PC-3 (cell line): ENCODE measurements at regions not wholly inside any gene's neighbourhood (a gene's known extent, or its start where the extent isn't known, plus 50 kb on each side); places are given as distances from the start of the nearest gene placed in this dataset.

Source experiments
- ATAC-seq: fragments of 200-7000 bp; cut with Tn5 transposase; 2 replicates; pipeline ENCODE4 v1.9.1; 2020; ENCODE audit warnings: mild to moderate bottlenecking, moderate library complexity
- BruUV-seq: library from RNA; stranded (reverse); fragments of 400-500 nt; replicated peaks from 2 replicates; lab custom pipeline; 2021; lab: Mats Ljungman, UMichigan
- CTCF ChIA-PET: fragments of 300-600 bp; sonication (Branson Sonifier 250); formaldehyde crosslinking; loops from one replicate; lab custom pipeline; 2022; ENCODE audit warnings: antibody characterized with exemption; lab: Charles Lee
- POLR2A ChIA-PET: fragments of 300-600 bp; sonication (Branson Sonifier 250); formaldehyde crosslinking; loops from one replicate; lab custom pipeline; 2022; ENCODE audit warnings: antibody characterized with exemption; ENCODE audit not compliant: unreplicated experiment; lab: Charles Lee
- DNase-seq: peaks from one replicate; pipeline ENCODE4 v3.0.0-alpha.2; 2015
- H2AFZ ChIP-seq: fragments of 300-600 bp; sonication (generic); 2 replicates; pipeline ENCODE4 v1.6.0; 2016; ENCODE audit warnings: antibody characterized with exemption, low read length
- H3F3A ChIP-seq: fragments of 300-600 bp; sonication (generic); one replicate; pipeline ENCODE4 v1.6.0; 2017; ENCODE audit warnings: antibody characterized with exemption, low read length, control low read depth, mild to moderate bottlenecking; ENCODE audit not compliant: unreplicated experiment
- H3K27ac ChIP-seq: fragments of 300-600 bp; sonication (generic); 2 replicates; pipeline ENCODE4 v1.5.1; 2016; ENCODE audit warnings: mild to moderate bottlenecking, low read length
- H3K27me3 ChIP-seq: fragments of 300-600 bp; sonication (generic); 2 replicates; pipeline ENCODE4 v1.6.1; 2016; ENCODE audit warnings: low read length, mixed read lengths
- H3K36me3 ChIP-seq: fragments of 300-600 bp; sonication (generic); 2 replicates; pipeline ENCODE4 v1.6.1; 2016; ENCODE audit warnings: low read depth, mixed run types, low read length, mixed read lengths
- H3K4me1 ChIP-seq: fragments of 300-600 bp; sonication (generic); 2 replicates; pipeline ENCODE4 v1.5.1; 2016; ENCODE audit warnings: low read length; ENCODE audit not compliant: insufficient read depth
- H3K4me2 ChIP-seq: fragments of 300-600 bp; sonication (generic); 2 replicates; pipeline ENCODE4 v1.6.0; 2016; ENCODE audit warnings: low read length
- H3K4me3 ChIP-seq: fragments of 300-600 bp; sonication (generic); 2 replicates; pipeline ENCODE4 v1.5.1; 2016; ENCODE audit warnings: mild to moderate bottlenecking, low read length, mixed read lengths
- H3K79me2 ChIP-seq: fragments of 300-600 bp; sonication (generic); 2 replicates; pipeline ENCODE4 v1.6.1; 2017; ENCODE audit warnings: low read length, mixed read lengths
- H3K9ac ChIP-seq: fragments of 300-600 bp; sonication (generic); 2 replicates; pipeline ENCODE4 v1.6.0; 2016; ENCODE audit warnings: mild to moderate bottlenecking, low read length
- H3K9me2 ChIP-seq: fragments of 300-600 bp; sonication (generic); replicated peaks from 2 replicates; pipeline ENCODE4 v1.6.1; 2016; ENCODE audit warnings: mixed run types, low read length, mixed read lengths
- H3K9me3 ChIP-seq: fragments of 300-600 bp; sonication (generic); 2 replicates; pipeline ENCODE4 v1.6.1; 2016; ENCODE audit warnings: low read length, mixed read lengths
- H4K20me1 ChIP-seq: fragments of 300-600 bp; sonication (generic); 2 replicates; pipeline ENCODE4 v1.6.1; 2016; ENCODE audit warnings: low read length, mixed read lengths
- CTCF ChIP-seq: fragments of 300-600 bp; sonication (generic); conservative IDR thresholded peaks from 2 replicates; pipeline ENCODE4 v1.5.1; 2017; ENCODE audit warnings: antibody characterized with exemption, low read depth, mild to moderate bottlenecking, low read length
- EZH2 ChIP-seq: fragments of 300-600 bp; sonication (generic); IDR thresholded peaks from one replicate; pipeline ENCODE4 v1.6.1; 2017; ENCODE audit warnings: antibody characterized with exemption, mild to moderate bottlenecking, low read length; ENCODE audit not compliant: unreplicated experiment
- EZH2phosphoT487 ChIP-seq: fragments of 300-600 bp; sonication (generic); IDR thresholded peaks from 2 replicates; pipeline ENCODE4 v1.6.1; 2018; ENCODE audit warnings: mild to moderate bottlenecking, antibody characterized with exemption, low read length, borderline replicate concordance
- intact Hi-C: fragments of 100-400 bp; cut with micrococcal nuclease; formaldehyde crosslinking; loops from 2 replicates; pipeline ENCODE4 v1.9.0; 2023

GRCh38 chr10:5293691-5294550, 70.8 kb upstream of the UCN3 start:
- peaks cover 19% of the 10 kb centered on the region for H3K4me1 ChIP-seq
- H3K9ac ChIP-seq, result no peak overlapping the region
- intact Hi-C loops, result no loop called here
- no peaks in the 10 kb centered on the region for H3K36me3 ChIP-seq
- 0 out of 2 replicates have a peak overlapping the region, but pooled peaks have one; percentile 13 for H3K4me2 ChIP-seq
- H3K79me2 ChIP-seq, result no peaks in the 10 kb centered on the region
- H2AFZ ChIP-seq, result peak overlapping the region; percentile 57; the same call in 1 of the 2 replicates
- no peaks in the 10 kb centered on the region for H4K20me1 ChIP-seq
- TF ChIP-seq CTCF, result peak; percentile 51; the same call in 1 of the 2 replicates
- TF ChIP-seq EZH2phosphoT487, result no peak
- ATAC-seq, result peak; percentile 79
- H3K9me2 ChIP-seq, result no peaks in the 10 kb centered on the region
- no peaks in the 10 kb centered on the region for H3K27me3 ChIP-seq
- no peak overlapping the region for H3K4me3 ChIP-seq
- BruUV-seq, result no TSS peak
- H3F3A ChIP-seq, result no peaks in the 10 kb centered on the region
- DNase-seq, result peak; percentile 50
- no peaks in the 10 kb centered on the region for H3K9me3 ChIP-seq
- ChIA-PET POLR2A (no interaction called here), CTCF (interaction anchor here (0.6 kb wide), 1 partner anchor 31 kb away, joined by 3 read pairs; no protein-coding TSS in a partner anchor)
- peak overlapping the region; percentile 56 for H3K27ac ChIP-seq

DNA sequence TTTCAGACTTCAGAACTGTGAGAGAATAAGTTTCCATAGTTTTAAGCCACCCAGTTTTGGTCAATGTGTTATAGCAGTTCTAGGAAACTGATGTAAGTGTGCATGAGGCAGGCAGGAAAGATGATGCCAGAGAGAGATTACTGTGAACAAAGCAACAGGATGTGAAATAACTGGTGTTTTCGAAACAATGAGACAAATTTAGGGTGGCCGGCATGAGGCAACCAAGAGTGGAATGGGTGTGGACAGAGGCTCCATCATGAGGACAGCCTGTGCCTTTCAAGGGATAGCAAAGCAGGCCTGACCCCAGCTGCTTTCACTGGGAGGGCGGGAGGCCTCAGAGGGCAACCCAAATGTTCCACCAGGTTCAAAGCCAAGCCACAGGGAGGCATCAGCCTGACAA, 67.3 kb upstream of the UCN3 start:
- ATAC-seq, result no peak
- BruUV-seq, result no TSS peak
- intact Hi-C loops, result no loop called here
- Histone ChIP-seq H3K9me2 (no peaks in the 10 kb centered on the region), H3K27me3 (no peaks in the 10 kb centered on the region), H3K9me3 (no peaks in the 10 kb centered on the region), H3K79me2 (no peaks in the 10 kb centered on the region), H4K20me1 (no peaks in the 10 kb centered on the region), H3F3A (no peaks in the 10 kb centered on the region), H3K4me2 (no peak overlapping the region), H3K4me1 (peaks cover 7% of the 10 kb centered on the region; the same call in 1 of the 2 replicates), H2AFZ (no peak overlapping the region), H3K4me3 (no peak overlapping the region), H3K36me3 (no peaks in the 10 kb centered on the region), H3K27ac (no peak overlapping the region), H3K9ac (no peak overlapping the region)
- DNase-seq, result no peak
- no peak for TF ChIP-seq EZH2phosphoT487
- POLR2A ChIA-PET, result no interaction called here
- CTCF ChIA-PET, result no interaction called here

DNA sequence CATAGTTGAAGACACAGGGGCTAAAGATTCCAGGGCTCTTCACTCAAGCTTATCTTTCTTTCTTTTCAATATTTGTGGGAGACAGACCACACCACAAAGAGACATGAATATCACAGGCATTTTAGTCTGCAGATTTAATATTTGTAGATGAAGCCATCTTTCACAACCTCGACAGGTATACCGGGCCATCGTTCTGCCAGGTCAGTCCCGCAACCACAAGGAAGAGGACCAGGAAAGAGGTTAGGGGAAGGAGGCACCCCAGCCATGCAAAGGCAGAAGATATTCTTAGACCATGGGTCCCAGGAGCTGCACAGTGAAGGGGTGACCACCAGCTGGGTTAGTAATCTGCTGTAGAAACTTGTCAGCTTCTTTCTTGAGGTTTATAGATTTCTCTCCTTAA, 66.8 kb upstream of the UCN3 start:
- DNase-seq, result no peak
- ChIA-PET POLR2A (no interaction called here), CTCF (no interaction called here)
- H2AFZ ChIP-seq, result no peak overlapping the region
- no peaks in the 10 kb centered on the region for H4K20me1 ChIP-seq
- ATAC-seq, result no peak
- no peaks in the 10 kb centered on the region for H3F3A ChIP-seq
- no peaks in the 10 kb centered on the region for H3K27me3 ChIP-seq
- H3K27ac ChIP-seq, result no peak overlapping the region
- H3K4me1 ChIP-seq, result peaks cover 7% of the 10 kb centered on the region; the same call in 1 of the 2 replicates
- no peaks in the 10 kb centered on the region for H3K9me3 ChIP-seq
- no peak overlapping the region for H3K4me3 ChIP-seq
- no peak for TF ChIP-seq EZH2
- no peak for TF ChIP-seq CTCF
- no peak for TF ChIP-seq EZH2phosphoT487
- BruUV-seq, result no TSS peak
- H3K36me3 ChIP-seq, result no peaks in the 10 kb centered on the region
- no peak overlapping the region for H3K4me2 ChIP-seq
- no peaks in the 10 kb centered on the region for H3K9me2 ChIP-seq
- no peak overlapping the region for H3K9ac ChIP-seq
- intact Hi-C loops, result no loop called here
- no peaks in the 10 kb centered on the region for H3K79me2 ChIP-seq
